ENCODE measurements at regions not wholly inside any gene's neighbourhood (a gene's known extent, or its start where the extent isn't known, plus 50 kb on each side); places are given as distances from the start of the nearest gene placed in this dataset.

DNA sequence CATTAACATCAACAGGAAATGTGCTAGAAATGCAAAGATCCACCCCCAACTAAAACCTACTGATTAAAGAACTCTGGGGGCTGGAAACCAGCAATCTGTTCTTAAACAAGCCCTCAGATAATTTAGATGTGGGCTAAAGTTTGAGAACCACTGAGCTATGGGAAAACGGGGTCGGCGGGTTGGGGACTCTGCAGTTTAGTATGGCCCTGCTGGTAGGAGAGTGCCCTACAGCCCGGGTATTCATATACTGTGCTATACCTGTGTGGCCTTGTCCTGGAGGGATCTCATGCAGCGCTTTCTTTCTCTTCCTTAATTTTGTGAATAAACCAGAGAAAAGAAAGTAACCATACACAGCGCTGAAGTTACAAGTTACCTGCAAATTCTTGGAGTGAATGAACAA is 189.7 kb upstream of the GBE1 start:
- DNase-seq, result no peak

GRCh38 chr3:81947359-81947758 is 185.9 kb upstream of the GBE1 start:
- no peak for DNase-seq

- no peak for DNase-seq
Observed at GRCh38 chr3:81938681-81939080, 177.2 kb upstream of the GBE1 start.

DNA sequence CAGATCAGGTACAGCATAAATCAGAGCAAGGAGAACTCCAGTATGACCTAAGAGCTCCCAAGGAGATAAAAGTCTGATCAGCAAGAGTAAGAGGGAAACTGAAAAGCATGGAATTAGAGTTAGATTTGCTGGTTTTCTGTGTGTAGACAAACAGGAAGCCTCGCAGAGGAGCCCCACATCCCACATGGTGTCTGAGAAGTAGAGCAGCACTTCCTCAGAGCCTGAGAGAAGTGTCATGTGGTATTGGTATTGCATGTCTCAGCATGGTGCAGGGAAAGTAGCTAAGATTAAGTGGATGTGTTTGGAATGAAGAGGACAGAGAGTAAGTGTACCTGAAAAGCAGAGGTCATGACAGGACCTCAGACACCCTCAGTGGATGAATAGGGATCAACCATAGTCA is 175.4 kb upstream of the GBE1 start:
- no peak for DNase-seq

- DNase-seq, result no peak
Observed at GRCh38 chr3:81932681-81933080, 171.2 kb upstream of the GBE1 start.

DNA sequence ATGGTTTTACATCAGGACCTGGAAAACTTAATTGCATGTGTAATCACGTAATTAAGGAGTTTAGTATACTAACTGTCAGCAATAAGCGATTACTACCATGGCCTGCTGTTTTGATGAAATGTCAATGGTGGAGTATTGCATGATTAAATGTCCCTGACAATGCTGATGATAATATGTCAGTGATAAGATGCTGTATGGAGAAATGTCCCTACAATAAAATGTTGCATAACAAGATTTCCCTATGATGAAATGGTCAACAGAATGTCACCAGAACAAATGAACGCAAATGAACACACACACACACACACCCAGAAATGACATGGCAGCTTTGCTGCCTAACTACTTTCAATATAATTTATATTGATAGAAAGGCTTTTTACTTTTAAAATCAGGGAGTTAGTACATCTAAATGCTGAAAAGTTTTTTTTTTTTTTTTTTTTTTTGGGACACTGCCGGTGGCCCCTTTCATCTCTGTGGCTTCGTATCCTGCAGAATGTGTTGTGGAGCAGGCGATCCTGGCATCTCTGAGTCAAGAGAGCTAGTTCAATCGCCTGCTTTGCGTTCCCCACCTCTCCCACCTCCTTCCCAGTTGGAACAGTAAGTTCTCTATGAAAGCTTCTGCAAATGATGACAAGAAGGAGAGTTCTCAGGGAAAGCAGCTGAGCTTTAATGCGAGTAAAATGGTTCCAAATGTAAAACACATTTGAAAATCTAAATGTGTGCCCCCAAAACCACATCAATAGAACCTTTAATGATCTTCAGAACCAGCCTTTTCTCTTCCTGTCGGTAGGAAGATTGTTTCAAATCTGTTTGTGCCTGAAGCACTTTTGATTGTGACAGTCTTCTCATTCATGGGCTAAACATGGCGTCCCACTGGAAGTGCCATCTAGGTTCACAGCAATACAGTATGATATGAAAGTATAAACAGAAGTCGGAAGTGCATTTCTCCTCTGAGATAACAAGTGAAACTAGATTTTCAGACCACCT is 170.1 kb upstream of the GBE1 start:
- DNase-seq, result no peak

GRCh38 chr3:81929697-81930096 is 168.3 kb upstream of the GBE1 start:
- DNase-seq, result no peak

DNA sequence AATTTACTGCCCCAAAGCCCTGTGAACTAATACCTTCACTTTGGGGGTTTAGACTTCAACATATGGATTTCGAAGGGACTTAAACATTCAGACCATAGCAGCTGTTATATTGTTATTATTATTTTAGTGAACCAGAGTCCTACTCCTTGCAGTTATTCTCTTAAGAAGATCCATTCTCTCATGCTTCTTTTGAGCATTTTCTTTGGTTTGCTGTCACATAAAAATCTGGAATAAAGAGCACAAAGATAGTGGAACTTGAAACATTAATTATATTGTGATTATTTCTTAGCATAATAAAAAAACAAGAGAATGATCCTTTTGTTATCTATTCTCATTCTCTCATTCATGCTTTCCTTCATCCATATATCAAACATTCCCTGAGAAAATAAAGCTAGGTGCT is 166.4 kb upstream of the GBE1 start:
- DNase-seq, result no peak

DNA sequence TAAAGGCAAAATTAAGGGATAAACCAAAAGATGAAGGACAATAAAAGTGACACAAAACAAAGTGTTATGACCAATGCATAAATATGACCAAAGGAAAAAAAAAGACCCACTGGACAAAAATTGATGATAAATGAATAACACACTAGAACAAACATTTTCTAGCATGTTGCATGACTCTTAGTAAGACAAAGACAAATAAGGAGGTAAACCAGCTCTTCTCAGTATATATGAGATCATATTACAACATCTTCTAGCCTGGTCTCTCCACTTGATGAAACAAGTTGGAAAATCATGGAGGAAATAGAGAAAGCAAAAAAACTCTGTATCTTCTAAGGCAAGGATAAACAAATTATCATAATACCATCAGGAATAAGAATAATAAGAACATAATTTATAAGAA is 163.9 kb upstream of the GBE1 start:
- DNase-seq, result no peak

DNA sequence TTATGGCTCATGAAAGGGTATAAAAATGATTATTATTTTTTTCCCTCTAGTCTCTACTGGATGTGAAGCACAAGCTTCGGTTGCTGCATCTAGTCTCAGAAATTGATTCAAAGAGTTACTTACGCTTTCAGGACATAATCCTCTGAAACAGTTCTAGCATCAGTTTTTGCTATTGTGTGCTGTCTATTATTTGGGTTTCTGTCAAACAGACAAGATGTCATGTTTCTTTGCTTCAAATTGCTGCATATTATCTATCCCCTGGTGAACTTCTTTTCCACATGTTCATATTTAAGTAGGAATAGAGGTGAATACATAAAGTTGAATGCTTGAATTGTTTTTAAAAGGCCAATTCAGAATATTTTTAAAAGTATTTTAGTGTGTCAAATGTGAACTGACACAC is 161.6 kb upstream of the GBE1 start:
- DNase-seq, result no peak

GRCh38 chr3:81922404-81922803 is 161.0 kb upstream of the GBE1 start:
- no peak for DNase-seq

DNA sequence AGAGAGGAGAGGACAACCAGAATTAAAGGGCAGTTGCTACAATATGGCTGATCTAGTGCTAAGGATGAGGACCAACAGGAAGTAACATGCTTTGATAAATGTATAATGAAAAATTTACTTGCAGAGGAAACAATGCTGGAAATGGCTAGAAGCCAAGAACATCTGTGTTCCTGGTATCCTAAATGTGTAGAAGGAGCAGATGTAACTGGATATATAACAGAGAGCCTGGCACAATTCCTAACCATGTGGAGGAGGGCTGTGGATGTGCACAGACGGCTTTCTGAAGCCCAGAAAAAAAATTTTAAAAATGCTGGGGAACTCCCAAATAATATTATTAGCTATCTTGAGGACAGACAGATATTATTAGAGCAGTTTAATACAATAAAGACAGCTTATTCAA is 159.4 kb upstream of the GBE1 start:
- no peak for DNase-seq

GRCh38 chr3:81916890-81917289 is 155.4 kb upstream of the GBE1 start:
- no peak for DNase-seq

DNA sequence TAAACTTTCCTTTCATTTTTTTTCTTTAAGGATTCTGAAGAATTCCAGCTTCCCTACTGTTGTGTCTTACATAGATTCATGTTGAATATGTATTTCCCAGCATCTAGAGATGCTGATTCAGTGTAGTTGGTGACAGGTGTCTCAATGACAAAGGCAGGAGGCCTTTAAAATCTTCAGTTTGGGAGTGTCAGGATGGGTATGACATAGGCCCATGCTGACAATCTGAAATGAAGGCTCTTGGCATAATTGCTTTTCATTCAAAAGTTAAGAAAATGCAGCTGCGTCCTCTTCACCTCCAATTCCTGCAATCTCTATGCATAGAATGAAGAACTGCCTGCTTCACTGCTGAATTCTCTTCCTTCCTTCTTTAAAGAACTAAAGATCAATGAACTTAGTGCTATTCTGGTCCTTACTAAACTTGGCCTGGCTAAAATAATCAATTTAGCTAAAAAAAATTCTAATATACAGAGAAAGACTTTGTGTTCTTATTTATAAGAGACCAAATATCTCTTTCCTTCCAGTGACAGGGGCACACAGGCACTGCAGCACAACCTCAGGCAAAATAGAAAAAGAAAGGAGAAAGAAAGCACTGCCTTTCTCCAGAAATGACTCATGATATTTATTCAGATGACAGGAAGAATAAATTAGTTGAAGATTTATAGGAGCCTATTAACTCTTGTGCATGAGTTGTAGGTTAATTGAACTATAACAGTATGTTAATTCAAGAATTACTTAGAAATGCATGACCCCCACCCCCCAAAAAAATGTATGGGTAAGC is 152.6 kb upstream of the GBE1 start:
- no peak for DNase-seq

- DNase-seq, result no peak
Observed at GRCh38 chr3:81911221-81911620, 149.8 kb upstream of the GBE1 start.

DNA sequence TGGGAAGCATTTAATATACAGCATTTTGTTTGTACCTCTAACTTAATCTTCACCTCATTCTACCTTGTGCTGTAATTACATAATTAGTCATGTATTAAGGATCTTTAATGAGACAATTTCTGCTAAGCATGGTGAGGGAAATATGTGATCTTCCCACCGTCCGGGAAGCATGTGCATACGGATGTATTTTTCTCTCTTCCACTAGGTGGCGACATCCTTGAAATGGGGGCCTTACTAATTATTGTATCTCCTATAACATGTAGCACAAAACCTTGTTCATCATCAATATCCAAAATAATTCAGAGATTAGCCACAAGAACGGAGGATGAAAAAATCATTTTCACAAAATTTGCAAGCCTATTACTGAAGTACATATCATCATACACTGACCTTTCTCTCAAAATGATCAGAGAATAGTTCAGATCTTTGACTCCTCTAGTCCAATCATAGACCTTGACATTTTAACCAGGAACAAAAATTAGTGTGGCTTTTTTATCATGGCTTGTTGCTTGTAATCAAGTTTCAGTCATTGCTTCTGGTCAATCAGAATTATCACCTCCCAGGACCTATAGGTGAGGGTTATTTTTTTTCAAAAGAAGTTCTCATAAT is 148.9 kb upstream of the GBE1 start:
- no peak for DNase-seq

DNA sequence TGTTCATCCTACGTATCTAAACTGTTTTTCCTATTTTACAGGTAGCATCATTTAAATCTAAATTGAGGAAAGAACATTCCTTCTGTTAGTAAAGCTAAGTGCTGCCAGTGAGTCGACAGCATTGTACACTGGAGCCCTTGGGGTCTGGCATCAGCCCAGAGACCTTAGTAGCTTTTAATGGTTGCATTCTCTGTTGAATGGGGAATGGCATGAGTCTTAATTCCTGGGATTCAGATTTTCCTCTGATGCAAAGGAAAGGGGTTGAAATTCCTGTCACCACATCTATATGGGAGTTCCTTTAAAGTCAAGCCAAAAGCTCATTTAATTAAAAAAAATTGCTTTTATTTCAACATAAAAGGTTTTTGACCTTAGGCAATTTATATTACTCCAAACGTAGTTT is 148.4 kb upstream of the GBE1 start:
- DNase-seq, result no peak

GRCh38 chr3:81908561-81908960 is 147.1 kb upstream of the GBE1 start:
- no peak for DNase-seq

DNA sequence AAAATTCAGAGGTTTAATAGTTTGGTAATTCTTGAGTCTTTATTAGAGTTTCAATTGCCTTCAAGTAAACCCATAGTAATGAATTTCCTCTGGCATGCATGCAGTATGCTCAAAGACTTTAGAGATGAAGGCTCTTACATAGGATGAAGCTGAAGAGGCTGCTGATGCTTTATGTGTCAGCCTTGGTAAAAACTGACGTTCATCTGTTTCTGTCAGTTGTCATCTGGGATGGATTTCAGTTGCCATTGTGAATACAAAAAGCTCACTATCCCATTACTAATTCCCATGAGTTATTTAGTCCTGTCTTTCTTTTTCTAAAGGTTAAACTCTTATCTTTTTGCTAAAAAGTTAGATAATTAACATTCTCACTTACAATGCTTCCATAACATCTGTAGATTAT is 136.9 kb upstream of the GBE1 start:
- no peak for DNase-seq

GRCh38 chr3:81894598-81894997 is 133.2 kb upstream of the GBE1 start:
- DNase-seq, result no peak

- no peak for DNase-seq
Observed at GRCh38 chr3:81891055-81891895, 129.8 kb upstream of the GBE1 start.

- DNase-seq, result no peak
Observed at GRCh38 chr3:81888914-81889557, 127.6 kb upstream of the GBE1 start.
